Peyer's patch (tissue), 4 donors: ENCODE measurements at regions not wholly inside any gene's neighbourhood (a gene's known extent, or its start where the extent isn't known, plus 50 kb on each side); places are given as distances from the start of the nearest gene placed in this dataset.

Experiments used
- POLR2A ChIP-seq, 2 donors: fragments of 450-650 bp; IDR thresholded peaks; one replicate each; pipeline ENCODE4 v1.5.1; 2017; ENCODE audit warnings: antibody characterized with exemption in 2 of 2, mild to moderate bottlenecking in 2 of 2, moderate library complexity in 2 of 2
- TF ChIP-seq, protein P1 (sequence below), 6 experiments: fragments of 450-650 bp in 4 of 6; fragments of 200-600 bp in 2 of 6; sonication (generic) in 1 of 6; IDR thresholded peaks; one replicate each; pipeline ENCODE4 v1.5.1; 2017 to 2019; ENCODE audit warnings: antibody characterized with exemption in 6 of 6, mild to moderate bottlenecking in 3 of 6, moderate library complexity in 1 of 6

DNA sequence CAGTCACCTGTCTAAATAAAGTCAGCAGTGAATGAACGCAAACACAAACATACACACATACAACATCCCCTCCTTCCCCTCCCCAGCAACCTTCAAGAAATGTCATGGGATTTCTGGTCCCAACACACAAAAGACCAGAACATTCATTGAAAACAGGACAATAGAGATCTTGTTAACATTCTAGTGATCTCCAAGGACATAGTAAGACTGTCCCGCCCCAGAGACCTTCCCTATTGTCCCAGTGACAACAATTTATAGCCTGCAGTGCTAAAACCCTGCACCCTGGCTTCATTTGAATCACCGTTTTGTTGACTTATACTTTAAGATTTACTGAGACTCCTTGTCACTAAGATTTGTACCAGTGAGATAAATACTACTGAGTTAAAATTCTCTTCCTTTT, 143.9 kb upstream of the NOX3 start:
- TF ChIP-seq POLR2A (IDR thresholded peaks at IDR 0.05): no peak
- TF ChIP-seq, protein P1, sequence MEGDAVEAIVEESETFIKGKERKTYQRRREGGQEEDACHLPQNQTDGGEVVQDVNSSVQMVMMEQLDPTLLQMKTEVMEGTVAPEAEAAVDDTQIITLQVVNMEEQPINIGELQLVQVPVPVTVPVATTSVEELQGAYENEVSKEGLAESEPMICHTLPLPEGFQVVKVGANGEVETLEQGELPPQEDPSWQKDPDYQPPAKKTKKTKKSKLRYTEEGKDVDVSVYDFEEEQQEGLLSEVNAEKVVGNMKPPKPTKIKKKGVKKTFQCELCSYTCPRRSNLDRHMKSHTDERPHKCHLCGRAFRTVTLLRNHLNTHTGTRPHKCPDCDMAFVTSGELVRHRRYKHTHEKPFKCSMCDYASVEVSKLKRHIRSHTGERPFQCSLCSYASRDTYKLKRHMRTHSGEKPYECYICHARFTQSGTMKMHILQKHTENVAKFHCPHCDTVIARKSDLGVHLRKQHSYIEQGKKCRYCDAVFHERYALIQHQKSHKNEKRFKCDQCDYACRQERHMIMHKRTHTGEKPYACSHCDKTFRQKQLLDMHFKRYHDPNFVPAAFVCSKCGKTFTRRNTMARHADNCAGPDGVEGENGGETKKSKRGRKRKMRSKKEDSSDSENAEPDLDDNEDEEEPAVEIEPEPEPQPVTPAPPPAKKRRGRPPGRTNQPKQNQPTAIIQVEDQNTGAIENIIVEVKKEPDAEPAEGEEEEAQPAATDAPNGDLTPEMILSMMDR (IDR thresholded peaks at IDR 0.05): no peak
